IMR-90 (cell line): ENCODE measurements at regions not wholly inside any gene's neighbourhood (a gene's known extent, or its start where the extent isn't known, plus 50 kb on each side); places are given as distances from the start of the nearest gene placed in this dataset.

Experiments
- CEBPB ChIP-seq: IDR thresholded peaks from 2 replicates; pipeline ENCODE4 v1.6.1; 2012; ENCODE audit warnings: low read depth, low read length, improper control_type of control experiment
- CTCF ChIP-seq: conservative IDR thresholded peaks from 2 replicates; pipeline ENCODE4 v1.5.1; 2012; ENCODE audit warnings: mild to moderate bottlenecking, low read depth, low read length, improper control_type of control experiment
- ELK1 ChIP-seq: fragments of 150-350 bp; IDR thresholded peaks from 2 replicates; pipeline ENCODE4 v1.6.1; 2016; ENCODE audit warnings: low read depth, mild to moderate bottlenecking, low read length, moderate library complexity, borderline replicate concordance
- MAFK ChIP-seq: IDR thresholded peaks from 2 replicates; pipeline ENCODE4 v1.6.1; 2012; ENCODE audit warnings: low read depth, low read length, improper control_type of control experiment
- MXI1 ChIP-seq: IDR thresholded peaks from 2 replicates; pipeline ENCODE4 v1.6.1; 2012; ENCODE audit warnings: low read depth, mild to moderate bottlenecking, low read length, moderate library complexity, borderline replicate concordance
- POLR2A ChIP-seq: IDR thresholded peaks from 2 replicates; pipeline ENCODE4 v1.6.1; 2012; ENCODE audit warnings: mild to moderate bottlenecking, low read depth, low read length
- RAD21 ChIP-seq: IDR thresholded peaks from 2 replicates; pipeline ENCODE4 v1.6.1; 2012; ENCODE audit warnings: low read length, improper control_type of control experiment
- RFX5 ChIP-seq: IDR thresholded peaks from 2 replicates; pipeline ENCODE4 v1.8.0; 2012; ENCODE audit warnings: low read depth, mild to moderate bottlenecking, low read length, moderate library complexity
- SMC3 ChIP-seq: fragments of 150-350 bp; IDR thresholded peaks from 2 replicates; pipeline ENCODE4 v1.6.1; 2016; ENCODE audit warnings: low read depth, mild to moderate bottlenecking, antibody characterized with exemption, low read length, moderate library complexity
- USF2 ChIP-seq: fragments of 150-350 bp; IDR thresholded peaks from 2 replicates; pipeline ENCODE4 v1.6.1; 2017; ENCODE audit warnings: mild to moderate bottlenecking, antibody characterized with exemption, low read length, low read depth

GRCh38 chr13:86299128-86299527, 499.9 kb upstream of the SLITRK6 start:
- TF ChIP-seq CTCF, result no peak
- TF ChIP-seq RFX5, result no peak
- TF ChIP-seq SMC3, result no peak
- TF ChIP-seq ELK1, result no peak
- no peak for TF ChIP-seq POLR2A
- TF ChIP-seq MXI1, result no peak
- no peak for TF ChIP-seq RAD21
- no peak for TF ChIP-seq CEBPB
- no peak for TF ChIP-seq MAFK
- TF ChIP-seq USF2, result no peak
